ENCODE measurements at regions not wholly inside any gene's neighbourhood (a gene's known extent, or its start where the extent isn't known, plus 50 kb on each side); places are given as distances from the start of the nearest gene placed in this dataset.

DNA sequence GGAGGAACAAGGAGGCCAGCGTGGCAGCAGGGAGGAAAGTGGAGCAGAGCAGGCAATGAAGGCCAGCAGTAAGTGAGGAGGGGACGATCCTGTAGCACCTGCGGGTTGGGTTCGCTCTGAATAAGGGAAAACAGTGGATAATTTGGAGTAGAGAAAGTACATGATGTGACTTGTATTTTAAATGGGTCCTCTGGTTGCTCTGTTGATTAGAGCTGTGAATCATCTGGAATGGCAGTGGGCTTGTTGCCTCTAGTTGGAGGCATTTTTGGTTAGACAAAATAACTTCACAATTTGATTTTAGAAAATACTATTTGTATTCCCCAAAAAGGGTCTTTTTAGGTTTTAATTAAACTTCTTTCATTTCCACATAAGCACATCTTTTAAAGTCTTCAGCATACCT is 277.4 kb downstream of the ARL4A start:
- Histone ChIP-seq H3K27ac (ENCODE audit: low read depth, low read length, poor library complexity, severe bottlenecking) (no peak overlapping the region), H2AFZ (ENCODE audit: low read length) (no peak overlapping the region), H3K9me2 (ENCODE audit: insufficient read depth, low read length) (no peaks in the 10 kb centered on the region), H3K4me2 (ENCODE audit: low read length) (no peak overlapping the region), H3K79me2 (ENCODE audit: insufficient read depth, low read depth, low read length) (no peaks in the 10 kb centered on the region), H4K20me1 (ENCODE audit: insufficient read depth, low read length) (no peaks in the 10 kb centered on the region), H3K4me3 (ENCODE audit: low read depth, low read length, poor library complexity, severe bottlenecking) (no peak overlapping the region), H3K9me3 (ENCODE audit: low read length) (no peaks in the 10 kb centered on the region), H3K36me3 (ENCODE audit: insufficient read depth, low read length) (no peaks in the 10 kb centered on the region), H3K4me1 (ENCODE audit: insufficient read depth, low read length, poor library complexity, severe bottlenecking) (no peaks in the 10 kb centered on the region)
- POLR2A ChIA-PET: no interaction called here
- CTCF ChIA-PET (ENCODE audit: unreplicated experiment): no interaction called here
- TF ChIP-seq, protein P1, sequence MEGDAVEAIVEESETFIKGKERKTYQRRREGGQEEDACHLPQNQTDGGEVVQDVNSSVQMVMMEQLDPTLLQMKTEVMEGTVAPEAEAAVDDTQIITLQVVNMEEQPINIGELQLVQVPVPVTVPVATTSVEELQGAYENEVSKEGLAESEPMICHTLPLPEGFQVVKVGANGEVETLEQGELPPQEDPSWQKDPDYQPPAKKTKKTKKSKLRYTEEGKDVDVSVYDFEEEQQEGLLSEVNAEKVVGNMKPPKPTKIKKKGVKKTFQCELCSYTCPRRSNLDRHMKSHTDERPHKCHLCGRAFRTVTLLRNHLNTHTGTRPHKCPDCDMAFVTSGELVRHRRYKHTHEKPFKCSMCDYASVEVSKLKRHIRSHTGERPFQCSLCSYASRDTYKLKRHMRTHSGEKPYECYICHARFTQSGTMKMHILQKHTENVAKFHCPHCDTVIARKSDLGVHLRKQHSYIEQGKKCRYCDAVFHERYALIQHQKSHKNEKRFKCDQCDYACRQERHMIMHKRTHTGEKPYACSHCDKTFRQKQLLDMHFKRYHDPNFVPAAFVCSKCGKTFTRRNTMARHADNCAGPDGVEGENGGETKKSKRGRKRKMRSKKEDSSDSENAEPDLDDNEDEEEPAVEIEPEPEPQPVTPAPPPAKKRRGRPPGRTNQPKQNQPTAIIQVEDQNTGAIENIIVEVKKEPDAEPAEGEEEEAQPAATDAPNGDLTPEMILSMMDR (conservative IDR thresholded peaks at IDR 0.05; ENCODE audit: low read length): no peak
- TF ChIP-seq EZH2phosphoT487 (IDR thresholded peaks at IDR 0.05; ENCODE audit: borderline replicate concordance, low read depth, low read length): no peak
- intact Hi-C loops (cut with micrococcal nuclease; ENCODE audit: unreplicated experiment): no loop called here
- DNase-seq (ENCODE audit: low spot score): no peak
- no TSS peak for BruUV-seq (replicated peaks)

DNA sequence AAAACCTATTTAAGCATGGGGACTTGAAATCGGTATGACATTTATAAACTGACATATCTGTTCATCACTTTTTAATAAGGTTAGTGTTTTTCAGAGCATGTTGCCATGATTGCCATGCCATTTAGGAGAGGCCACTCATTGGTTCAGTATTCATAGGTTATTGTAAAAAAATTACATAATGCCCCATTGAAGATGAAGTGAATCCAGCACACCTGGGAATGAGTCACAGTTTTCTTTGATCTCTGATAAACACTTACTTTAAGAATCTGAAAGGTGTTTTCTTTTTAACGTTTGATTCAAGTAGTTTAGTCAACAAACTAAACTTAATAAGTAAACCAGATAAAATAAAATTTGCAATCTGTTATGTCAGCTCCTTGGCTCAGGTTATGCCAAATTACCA is 278.3 kb downstream of the ARL4A start:
- intact Hi-C loops (cut with micrococcal nuclease; ENCODE audit: unreplicated experiment): no loop called here
- TF ChIP-seq, protein P1 (conservative IDR thresholded peaks at IDR 0.05; ENCODE audit: low read length): no peak
- TF ChIP-seq EZH2phosphoT487 (IDR thresholded peaks at IDR 0.05; ENCODE audit: borderline replicate concordance, low read depth, low read length): no peak
- Histone ChIP-seq H3K79me2 (ENCODE audit: insufficient read depth, low read depth, low read length) (no peaks in the 10 kb centered on the region), H3K4me1 (ENCODE audit: insufficient read depth, low read length, poor library complexity, severe bottlenecking) (no peaks in the 10 kb centered on the region), H3K4me2 (ENCODE audit: low read length) (no peak overlapping the region), H3K9me2 (ENCODE audit: insufficient read depth, low read length) (no peaks in the 10 kb centered on the region), H3K27ac (ENCODE audit: low read depth, low read length, poor library complexity, severe bottlenecking) (no peak overlapping the region), H4K20me1 (ENCODE audit: insufficient read depth, low read length) (no peaks in the 10 kb centered on the region), H3K9me3 (ENCODE audit: low read length) (no peaks in the 10 kb centered on the region), H3K36me3 (ENCODE audit: insufficient read depth, low read length) (no peaks in the 10 kb centered on the region), H2AFZ (ENCODE audit: low read length) (no peak overlapping the region), H3K4me3 (ENCODE audit: low read depth, low read length, poor library complexity, severe bottlenecking) (no peak overlapping the region)
- BruUV-seq (replicated peaks): no TSS peak
- ChIA-PET POLR2A (no interaction called here), CTCF (ENCODE audit: unreplicated experiment) (no interaction called here)
- no peak for DNase-seq (ENCODE audit: low spot score)

DNA sequence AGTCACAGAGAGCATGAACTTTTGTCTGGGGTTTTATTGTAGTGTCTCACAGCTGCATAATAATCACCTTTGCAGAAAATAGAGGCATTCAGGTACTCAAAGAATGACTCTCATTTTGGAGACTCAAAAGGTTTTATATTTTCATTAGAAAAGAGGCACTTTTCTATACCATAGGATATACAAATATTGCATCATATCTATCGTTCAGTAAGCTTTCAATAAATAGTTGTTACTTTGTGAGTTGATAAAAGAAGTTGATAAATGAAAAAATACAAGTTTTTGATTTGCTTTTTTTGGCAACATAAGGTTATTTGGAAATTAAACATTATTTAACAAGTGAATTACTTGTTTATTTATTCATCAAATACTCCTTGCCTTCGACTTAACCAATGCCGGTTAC is 279.9 kb downstream of the ARL4A start:
- H3K9me2 ChIP-seq (ENCODE audit: insufficient read depth, low read length): no peaks in the 10 kb centered on the region
- POLR2A ChIA-PET: no interaction called here
- no peaks in the 10 kb centered on the region for H3K79me2 ChIP-seq (ENCODE audit: insufficient read depth, low read depth, low read length)
- no peaks in the 10 kb centered on the region for H3K4me1 ChIP-seq (ENCODE audit: insufficient read depth, low read length, poor library complexity, severe bottlenecking)
- no peaks in the 10 kb centered on the region for H4K20me1 ChIP-seq (ENCODE audit: insufficient read depth, low read length)
- no peaks in the 10 kb centered on the region for H3K36me3 ChIP-seq (ENCODE audit: insufficient read depth, low read length)
- TF ChIP-seq, protein P1 (conservative IDR thresholded peaks at IDR 0.05; ENCODE audit: low read length): no peak
- TF ChIP-seq EZH2phosphoT487 (IDR thresholded peaks at IDR 0.05; ENCODE audit: borderline replicate concordance, low read depth, low read length): no peak
- DNase-seq (ENCODE audit: low spot score): no peak
- H3K9me3 ChIP-seq (ENCODE audit: low read length): no peaks in the 10 kb centered on the region
- BruUV-seq (replicated peaks): no TSS peak
- intact Hi-C loops (cut with micrococcal nuclease; ENCODE audit: unreplicated experiment): no loop called here
- H3K27ac ChIP-seq (ENCODE audit: low read depth, low read length, poor library complexity, severe bottlenecking): no peak overlapping the region
- H3K4me3 ChIP-seq (ENCODE audit: low read depth, low read length, poor library complexity, severe bottlenecking): no peak overlapping the region
- no peak overlapping the region for H2AFZ ChIP-seq (ENCODE audit: low read length)
- H3K4me2 ChIP-seq (ENCODE audit: low read length): no peak overlapping the region
- CTCF ChIA-PET (ENCODE audit: unreplicated experiment): no interaction called here

Measured in OCI-LY7 (cell line).